Left ventricle myocardium inferior (tissue), 1 donor: ENCODE measurements at regions not wholly inside any gene's neighbourhood (a gene's known extent, or its start where the extent isn't known, plus 50 kb on each side); places are given as distances from the start of the nearest gene placed in this dataset.

ENCODE experiments used
- DNase-seq: peaks from one replicate; pipeline ENCODE4 v3.0.0-alpha.2; 2020
- H3K27ac ChIP-seq: fragments of 200-600 bp; replicated peaks from 2 replicates; pipeline ENCODE4 v1.8.0; 2021
- H3K27me3 ChIP-seq: fragments of 200-600 bp; 2 replicates; pipeline ENCODE4 v1.8.0; 2021; ENCODE audit warnings: low read depth
- H3K36me3 ChIP-seq: fragments of 200-600 bp; 2 replicates; pipeline ENCODE4 v1.8.0; 2021
- H3K4me1 ChIP-seq: fragments of 200-600 bp; 2 replicates; pipeline ENCODE4 v1.8.0; 2021
- H3K4me3 ChIP-seq: fragments of 200-600 bp; 2 replicates; pipeline ENCODE4 v1.8.0; 2021; ENCODE audit warnings: mild to moderate bottlenecking, moderate library complexity
- H3K9me3 ChIP-seq: fragments of 200-600 bp; replicated peaks from 2 replicates; pipeline ENCODE4 v1.8.0; 2021
- intact Hi-C: fragments of 100-400 bp; cut with micrococcal nuclease; formaldehyde crosslinking; loops from one replicate; pipeline ENCODE4 v1.11.0; 2022
- TF ChIP-seq, protein P1 (sequence below): fragments of 200-600 bp; IDR thresholded peaks from 2 replicates; pipeline ENCODE4 v1.8.0; 2021; ENCODE audit warnings: antibody characterized with exemption, mild to moderate bottlenecking, borderline replicate concordance
- donor health status: DM: no; HTN: yes; CAD: no; lungs with severe emphysema.

DNA sequence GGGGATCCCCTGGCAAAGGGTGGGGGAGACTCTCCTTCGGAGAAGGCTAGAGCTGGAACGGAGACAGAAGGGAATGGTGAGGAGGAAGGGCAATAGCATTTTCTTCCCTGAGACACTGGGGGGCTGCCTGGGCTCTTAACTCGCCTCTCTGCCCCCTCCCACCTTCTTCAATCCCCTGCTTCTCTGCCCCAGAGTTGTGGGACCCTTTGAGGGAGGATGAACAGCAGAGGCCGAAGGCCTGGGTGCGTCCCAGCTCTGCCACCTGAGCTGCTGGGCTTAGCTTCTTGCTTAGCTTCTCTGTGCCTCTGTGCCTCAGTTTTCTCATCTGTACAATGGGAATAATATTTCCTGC is 72.4 kb downstream of the RTL6 start:
- TF ChIP-seq, protein P1, sequence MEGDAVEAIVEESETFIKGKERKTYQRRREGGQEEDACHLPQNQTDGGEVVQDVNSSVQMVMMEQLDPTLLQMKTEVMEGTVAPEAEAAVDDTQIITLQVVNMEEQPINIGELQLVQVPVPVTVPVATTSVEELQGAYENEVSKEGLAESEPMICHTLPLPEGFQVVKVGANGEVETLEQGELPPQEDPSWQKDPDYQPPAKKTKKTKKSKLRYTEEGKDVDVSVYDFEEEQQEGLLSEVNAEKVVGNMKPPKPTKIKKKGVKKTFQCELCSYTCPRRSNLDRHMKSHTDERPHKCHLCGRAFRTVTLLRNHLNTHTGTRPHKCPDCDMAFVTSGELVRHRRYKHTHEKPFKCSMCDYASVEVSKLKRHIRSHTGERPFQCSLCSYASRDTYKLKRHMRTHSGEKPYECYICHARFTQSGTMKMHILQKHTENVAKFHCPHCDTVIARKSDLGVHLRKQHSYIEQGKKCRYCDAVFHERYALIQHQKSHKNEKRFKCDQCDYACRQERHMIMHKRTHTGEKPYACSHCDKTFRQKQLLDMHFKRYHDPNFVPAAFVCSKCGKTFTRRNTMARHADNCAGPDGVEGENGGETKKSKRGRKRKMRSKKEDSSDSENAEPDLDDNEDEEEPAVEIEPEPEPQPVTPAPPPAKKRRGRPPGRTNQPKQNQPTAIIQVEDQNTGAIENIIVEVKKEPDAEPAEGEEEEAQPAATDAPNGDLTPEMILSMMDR = no peak
- DNase-seq = no peak
- Histone ChIP-seq H3K27ac (no peak overlapping the region), H3K27me3 (peaks cover 23% of the 10 kb centered on the region), H3K36me3 (no peaks in the 10 kb centered on the region), H3K4me1 (peaks cover 11% of the 10 kb centered on the region), H3K4me3 (no peak overlapping the region), H3K9me3 (peaks cover 6% of the 10 kb centered on the region)
- intact Hi-C loops = no loop called here

DNA sequence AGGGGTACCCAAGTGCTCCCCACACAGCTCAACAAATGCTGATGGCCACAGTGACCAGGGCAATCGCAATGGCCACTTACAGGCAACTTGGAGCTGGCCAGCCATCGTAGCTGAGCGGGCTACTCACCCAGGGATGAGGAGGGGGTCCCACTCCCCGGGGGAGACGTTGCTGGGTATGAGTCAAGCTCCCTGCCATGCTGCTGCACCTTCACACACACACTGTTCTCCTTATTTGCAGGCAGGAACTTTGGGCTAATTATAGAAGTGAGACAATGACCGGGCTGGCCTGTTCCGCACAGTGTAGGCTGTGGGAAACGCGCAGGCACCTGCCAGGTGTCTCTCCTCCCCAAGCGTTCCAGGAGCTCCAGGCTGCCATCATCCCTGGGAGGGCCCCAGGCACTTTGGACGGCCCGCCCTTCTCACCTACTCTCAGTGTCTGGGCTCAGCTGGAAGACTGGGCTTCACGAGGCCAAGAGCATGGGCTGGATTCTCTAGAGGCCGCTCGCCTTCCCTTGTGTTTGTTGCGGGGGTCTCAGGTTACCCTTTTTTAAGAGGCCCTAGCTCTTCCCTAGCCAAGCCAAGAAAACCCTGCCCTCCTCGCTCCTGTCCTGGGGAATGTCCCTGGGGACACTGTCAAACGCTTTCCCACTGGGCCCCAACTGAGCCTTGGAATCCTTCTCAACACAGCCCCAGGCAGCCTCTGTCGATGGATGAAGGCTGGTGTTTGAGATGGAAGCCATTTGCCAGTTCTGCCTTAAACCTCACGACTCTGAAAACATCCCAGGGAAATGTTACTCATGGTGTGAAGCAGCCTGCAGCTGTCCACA is 73.0 kb downstream of the RTL6 start:
- H3K36me3 ChIP-seq = no peaks in the 10 kb centered on the region
- H3K27ac ChIP-seq = no peak overlapping the region
- no peak overlapping the region for H3K4me3 ChIP-seq
- no peak for DNase-seq
- peaks cover 18% of the 10 kb centered on the region for H3K27me3 ChIP-seq
- peaks cover 12% of the 10 kb centered on the region for H3K9me3 ChIP-seq
- intact Hi-C loops = no loop called here
- TF ChIP-seq, protein P1 = no peak
- H3K4me1 ChIP-seq = peaks cover 11% of the 10 kb centered on the region

DNA sequence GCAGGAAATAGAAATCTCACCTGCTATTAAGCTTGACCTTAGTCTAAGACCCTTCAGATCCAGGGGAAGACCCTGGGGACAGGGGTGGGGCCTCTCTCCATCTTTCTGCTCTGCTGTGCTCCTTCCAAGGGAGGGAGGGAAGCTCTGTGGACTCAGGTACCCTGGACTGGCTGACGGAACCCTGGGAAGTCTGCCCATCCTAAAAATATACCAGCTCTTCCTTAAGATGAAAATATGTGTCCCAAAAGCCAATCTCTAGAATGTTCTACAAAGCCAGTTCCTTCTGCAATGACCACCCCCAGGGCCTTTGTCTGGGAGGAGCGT is 73.7 kb downstream of the RTL6 start:
- intact Hi-C loops = no loop called here
- H3K4me3 ChIP-seq = no peak overlapping the region
- H3K4me1 ChIP-seq = peaks cover 11% of the 10 kb centered on the region
- no peak for DNase-seq
- no peaks in the 10 kb centered on the region for H3K36me3 ChIP-seq
- no peak overlapping the region for H3K27ac ChIP-seq
- peaks cover 20% of the 10 kb centered on the region for H3K9me3 ChIP-seq
- TF ChIP-seq, protein P1 = no peak
- H3K27me3 ChIP-seq = peaks cover 15% of the 10 kb centered on the region

DNA sequence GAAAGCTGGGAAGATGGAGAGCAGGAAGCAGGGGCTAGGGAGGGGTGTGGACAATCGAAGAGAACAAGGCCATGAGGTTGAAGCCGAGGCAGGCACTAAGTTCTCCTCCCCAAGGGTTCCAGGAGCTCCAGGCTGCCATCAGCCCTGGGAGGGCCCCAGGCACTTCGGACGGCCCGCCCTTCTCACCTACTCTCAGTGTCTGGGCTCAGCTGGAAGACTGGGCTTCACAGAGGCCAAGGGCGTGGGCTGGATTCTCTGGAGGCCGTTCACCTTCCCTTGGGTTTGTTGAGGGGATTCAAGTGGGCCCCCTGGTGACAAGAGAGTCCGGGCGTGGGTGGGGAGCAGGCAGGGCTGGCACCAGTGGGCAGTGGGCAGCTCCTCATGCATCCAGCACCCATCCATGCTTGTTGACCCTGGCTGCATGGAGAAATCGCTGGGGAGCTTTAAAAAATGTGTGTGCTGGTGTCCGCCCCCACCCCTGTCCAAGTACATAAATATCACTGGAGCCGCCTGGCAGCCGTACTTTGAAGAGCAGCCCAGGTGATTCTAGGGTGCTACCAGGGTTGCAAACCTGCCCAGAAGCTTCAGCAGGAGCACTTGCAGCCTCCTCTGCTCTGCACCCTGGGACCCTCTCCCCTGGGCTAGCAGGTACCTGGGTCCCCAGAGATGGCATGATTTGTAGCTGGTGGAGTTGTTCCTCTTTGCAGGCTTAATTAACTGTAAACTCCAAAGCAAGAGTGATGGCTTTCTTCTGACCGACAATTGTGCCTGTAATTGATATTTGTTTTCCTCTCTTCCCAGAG is 74.3 kb downstream of the RTL6 start:
- H3K36me3 ChIP-seq = no peaks in the 10 kb centered on the region
- peaks cover 11% of the 10 kb centered on the region for H3K27me3 ChIP-seq
- no peak for DNase-seq
- H3K4me1 ChIP-seq = peaks cover 11% of the 10 kb centered on the region
- intact Hi-C loops = no loop called here
- H3K9me3 ChIP-seq = peaks cover 25% of the 10 kb centered on the region
- TF ChIP-seq, protein P1 = no peak
- H3K4me3 ChIP-seq = no peak overlapping the region
- no peak overlapping the region for H3K27ac ChIP-seq

DNA sequence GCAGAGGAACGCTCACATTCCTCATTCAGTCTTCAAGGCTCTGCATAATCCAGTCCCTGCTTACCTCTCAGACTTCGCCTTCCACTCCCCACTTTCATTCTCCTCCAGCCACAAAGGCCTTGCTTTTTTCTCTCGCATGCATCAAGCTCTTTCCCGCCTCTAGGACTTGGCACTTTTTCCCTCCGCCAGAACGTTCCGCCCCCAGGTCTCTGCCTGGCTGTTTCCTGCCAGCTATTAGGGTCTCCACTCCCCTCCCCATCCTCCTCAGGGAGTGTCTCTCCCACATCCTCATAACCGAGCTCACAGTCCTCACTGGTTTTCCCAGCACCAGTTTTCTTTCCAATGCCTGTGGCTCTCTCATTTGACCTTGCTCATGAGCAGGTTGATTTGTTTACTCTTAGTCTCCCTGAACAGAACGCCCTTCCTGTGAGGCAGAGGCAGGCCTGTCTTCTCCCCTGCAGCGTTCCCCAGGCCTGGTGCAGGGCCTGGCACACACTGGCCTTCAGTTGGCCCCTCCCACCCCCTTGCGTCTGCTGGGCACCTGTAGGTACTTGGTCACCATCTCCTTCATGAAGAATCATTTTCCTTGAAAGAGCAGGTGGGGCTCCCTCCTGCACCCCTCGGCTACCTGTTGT is 75.2 kb downstream of the RTL6 start:
- intact Hi-C loops = no loop called here
- DNase-seq = no peak
- Histone ChIP-seq H3K4me1 (peaks cover 11% of the 10 kb centered on the region), H3K9me3 (peaks cover 33% of the 10 kb centered on the region), H3K36me3 (no peaks in the 10 kb centered on the region), H3K27me3 (peaks cover 11% of the 10 kb centered on the region), H3K27ac (no peak overlapping the region), H3K4me3 (no peak overlapping the region)
- TF ChIP-seq, protein P1 = no peak
